ENCODE measurements at regions not wholly inside any gene's neighbourhood (a gene's known extent, or its start where the extent isn't known, plus 50 kb on each side); places are given as distances from the start of the nearest gene placed in this dataset.

GRCh38 chr1:69272684-69273083 lies 295.0 kb upstream of the LRRC7 start:
- TF ChIP-seq POLR2A (IDR thresholded peaks at IDR 0.05): no peak
- no peak for TF ChIP-seq CTCF (IDR thresholded peaks at IDR 0.05)
